ENCODE measurements at regions not wholly inside any gene's neighbourhood (a gene's known extent, or its start where the extent isn't known, plus 50 kb on each side); places are given as distances from the start of the nearest gene placed in this dataset.

- no peak overlapping the region for H3K27ac ChIP-seq
- no peaks in the 10 kb centered on the region for H3K36me3 ChIP-seq
- TF ChIP-seq POLR2AphosphoS5 (IDR thresholded peaks at IDR 0.05) (no peak), POLR2A (IDR thresholded peaks at IDR 0.05) (no peak)
- peaks cover 3 to 61% (median 35%) of the 10 kb centered on the region in 7 donors for H3K27me3 ChIP-seq (replicated peaks in 1 of 7)
- H3K4me3 ChIP-seq = no peak overlapping the region
- peaks cover 0 to 24% (median 4%) of the 10 kb centered on the region in 8 donors for H3K9me3 ChIP-seq
- intact Hi-C loops (cut with DNase I; ENCODE audit: low total_unique reads) = no loop called here
- peaks cover 0 to 30% (median 14%) of the 10 kb centered on the region in 6 donors for H3K4me1 ChIP-seq
- WGBS, 5 donors = 39 to 50% (median 46%) methylated on average over 34 of the region's 34 CpGs
- DNase-seq = no peak
Measured at GRCh38 chr6:27684264-27685211, 211.6 kb upstream of the ZNF184 start.

- no peak overlapping the region for H3K27ac ChIP-seq
- intact Hi-C loops (cut with DNase I; ENCODE audit: low total_unique reads) = no loop called here
- H3K4me1 ChIP-seq = peaks cover 0 to 11% (median 0%) of the 10 kb centered on the region in 6 donors
- H3K27me3 ChIP-seq (replicated peaks in 1 of 7) = peaks cover 7 to 91% (median 73%) of the 10 kb centered on the region in 7 donors
- no peak for DNase-seq
- TF ChIP-seq, protein P1, sequence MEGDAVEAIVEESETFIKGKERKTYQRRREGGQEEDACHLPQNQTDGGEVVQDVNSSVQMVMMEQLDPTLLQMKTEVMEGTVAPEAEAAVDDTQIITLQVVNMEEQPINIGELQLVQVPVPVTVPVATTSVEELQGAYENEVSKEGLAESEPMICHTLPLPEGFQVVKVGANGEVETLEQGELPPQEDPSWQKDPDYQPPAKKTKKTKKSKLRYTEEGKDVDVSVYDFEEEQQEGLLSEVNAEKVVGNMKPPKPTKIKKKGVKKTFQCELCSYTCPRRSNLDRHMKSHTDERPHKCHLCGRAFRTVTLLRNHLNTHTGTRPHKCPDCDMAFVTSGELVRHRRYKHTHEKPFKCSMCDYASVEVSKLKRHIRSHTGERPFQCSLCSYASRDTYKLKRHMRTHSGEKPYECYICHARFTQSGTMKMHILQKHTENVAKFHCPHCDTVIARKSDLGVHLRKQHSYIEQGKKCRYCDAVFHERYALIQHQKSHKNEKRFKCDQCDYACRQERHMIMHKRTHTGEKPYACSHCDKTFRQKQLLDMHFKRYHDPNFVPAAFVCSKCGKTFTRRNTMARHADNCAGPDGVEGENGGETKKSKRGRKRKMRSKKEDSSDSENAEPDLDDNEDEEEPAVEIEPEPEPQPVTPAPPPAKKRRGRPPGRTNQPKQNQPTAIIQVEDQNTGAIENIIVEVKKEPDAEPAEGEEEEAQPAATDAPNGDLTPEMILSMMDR (IDR thresholded peaks at IDR 0.05 in 8 of 11, conservative IDR thresholded peaks at IDR 0.05 in 3 of 11) = no peak
- TF ChIP-seq POLR2AphosphoS5 (IDR thresholded peaks at IDR 0.05) = no peak
- TF ChIP-seq POLR2A (IDR thresholded peaks at IDR 0.05) = no peak
- no peak overlapping the region for H3K4me3 ChIP-seq
- peaks cover 0 to 30% (median 2%) of the 10 kb centered on the region in 8 donors for H3K9me3 ChIP-seq
- no peaks in the 10 kb centered on the region for H3K36me3 ChIP-seq
- 9 to 13% (median 12%) methylated on average over 47 of the region's 47 CpGs for WGBS, 5 donors
Measured at GRCh38 chr6:27679964-27680694, 207.2 kb upstream of the ZNF184 start.

GRCh38 chr6:27679308-27679963, 206.5 kb upstream of the ZNF184 start:
- Histone ChIP-seq H3K9me3 (peaks cover 0 to 30% (median under 1%) of the 10 kb centered on the region in 8 donors), H3K27me3 (replicated peaks in 1 of 7) (peaks cover 7 to 98% (median 78%) of the 10 kb centered on the region in 7 donors), H3K4me3 (no peak overlapping the region), H3K27ac (no peak overlapping the region), H3K36me3 (no peaks in the 10 kb centered on the region), H3K4me1 (peaks cover 0 to 11% (median 0%) of the 10 kb centered on the region in 6 donors)
- intact Hi-C loops (cut with DNase I; ENCODE audit: low total_unique reads) = no loop called here
- DNase-seq = no peak
- TF ChIP-seq, protein P1 (IDR thresholded peaks at IDR 0.05 in 8 of 11, conservative IDR thresholded peaks at IDR 0.05 in 3 of 11) = no peak
- TF ChIP-seq POLR2AphosphoS5 (IDR thresholded peaks at IDR 0.05) = no peak
- no peak for TF ChIP-seq POLR2A (IDR thresholded peaks at IDR 0.05)
- WGBS, 5 donors = 7 to 15% (median 13%) methylated on average over 27 of the region's 27 CpGs

- no peaks in the 10 kb centered on the region for H3K36me3 ChIP-seq
- H3K27ac ChIP-seq = no peak overlapping the region
- TF ChIP-seq, protein P1 (IDR thresholded peaks at IDR 0.05 in 8 of 11, conservative IDR thresholded peaks at IDR 0.05 in 3 of 11) = no peak
- TF ChIP-seq POLR2AphosphoS5 (IDR thresholded peaks at IDR 0.05) (no peak), POLR2A (IDR thresholded peaks at IDR 0.05) (no peak)
- peaks cover 7 to 100% (median 86%) of the 10 kb centered on the region in 7 donors for H3K27me3 ChIP-seq (replicated peaks in 1 of 7)
- WGBS, 5 donors = 40 to 52% (median 46%) methylated on average over 5 of the region's 5 CpGs
- DNase-seq = no peak
- peaks cover 0 to 11% (median 0%) of the 10 kb centered on the region in 6 donors for H3K4me1 ChIP-seq
- peaks cover 0 to 30% (median 0%) of the 10 kb centered on the region in 8 donors for H3K9me3 ChIP-seq
- H3K4me3 ChIP-seq = no peak overlapping the region
- intact Hi-C loops (cut with DNase I; ENCODE audit: low total_unique reads) = no loop called here
Measured at GRCh38 chr6:27678469-27678868, 205.6 kb upstream of the ZNF184 start.
